HT-29 (cell line): ENCODE measurements at regions not wholly inside any gene's neighbourhood (a gene's known extent, or its start where the extent isn't known, plus 50 kb on each side); places are given as distances from the start of the nearest gene placed in this dataset.

Experiments
- DNase-seq: peaks from one replicate; pipeline ENCODE4 v3.0.0-alpha.2; 2015; ENCODE audit warnings: low spot score

GRCh38 chr10:130459851-130460490, 323.8 kb downstream of the GLRX3 start:
- DNase-seq, result no peak

GRCh38 chr10:130461631-130462030, 325.4 kb downstream of the GLRX3 start:
- DNase-seq, result no peak

GRCh38 chr10:130463104-130463875, 327.1 kb downstream of the GLRX3 start:
- DNase-seq, result no peak

- DNase-seq, result no peak
Observed at GRCh38 chr10:130463876-130464364, 327.7 kb downstream of the GLRX3 start.

- no peak for DNase-seq
Observed at GRCh38 chr10:130464426-130464825, 328.2 kb downstream of the GLRX3 start.

- DNase-seq, result no peak
Observed at GRCh38 chr10:130466271-130466997, 330.2 kb downstream of the GLRX3 start.

- no peak for DNase-seq
Observed at GRCh38 chr10:130470286-130470685, 334.1 kb downstream of the GLRX3 start.

- no peak for DNase-seq
Observed at GRCh38 chr10:130470973-130471372, 334.8 kb downstream of the GLRX3 start.

- no peak for DNase-seq
Observed at GRCh38 chr10:130471486-130471885, 335.3 kb downstream of the GLRX3 start.

- no peak for DNase-seq
Observed at GRCh38 chr10:130472236-130472635, 336.0 kb downstream of the GLRX3 start.

GRCh38 chr10:130474591-130474990, 338.4 kb downstream of the GLRX3 start:
- DNase-seq, result no peak

GRCh38 chr10:130477360-130477759, 341.2 kb downstream of the GLRX3 start:
- no peak for DNase-seq

- DNase-seq, result no peak
Observed at GRCh38 chr10:130479146-130479545, 343.0 kb downstream of the GLRX3 start.

GRCh38 chr10:130479926-130480325, 343.7 kb downstream of the GLRX3 start:
- no peak for DNase-seq

- no peak for DNase-seq
Observed at GRCh38 chr10:130480491-130480890, 344.3 kb downstream of the GLRX3 start.

- DNase-seq, result no peak
Observed at GRCh38 chr10:130481076-130481930, 345.1 kb downstream of the GLRX3 start.

- no peak for DNase-seq
Observed at GRCh38 chr10:130481936-130482335, 345.7 kb downstream of the GLRX3 start.

- no peak for DNase-seq
Observed at GRCh38 chr10:130483691-130484467, 347.7 kb downstream of the GLRX3 start.

GRCh38 chr10:130484468-130485180, 348.4 kb downstream of the GLRX3 start:
- DNase-seq, result no peak
